ENCODE measurements at regions not wholly inside any gene's neighbourhood (a gene's known extent, or its start where the extent isn't known, plus 50 kb on each side); places are given as distances from the start of the nearest gene placed in this dataset.

DNA sequence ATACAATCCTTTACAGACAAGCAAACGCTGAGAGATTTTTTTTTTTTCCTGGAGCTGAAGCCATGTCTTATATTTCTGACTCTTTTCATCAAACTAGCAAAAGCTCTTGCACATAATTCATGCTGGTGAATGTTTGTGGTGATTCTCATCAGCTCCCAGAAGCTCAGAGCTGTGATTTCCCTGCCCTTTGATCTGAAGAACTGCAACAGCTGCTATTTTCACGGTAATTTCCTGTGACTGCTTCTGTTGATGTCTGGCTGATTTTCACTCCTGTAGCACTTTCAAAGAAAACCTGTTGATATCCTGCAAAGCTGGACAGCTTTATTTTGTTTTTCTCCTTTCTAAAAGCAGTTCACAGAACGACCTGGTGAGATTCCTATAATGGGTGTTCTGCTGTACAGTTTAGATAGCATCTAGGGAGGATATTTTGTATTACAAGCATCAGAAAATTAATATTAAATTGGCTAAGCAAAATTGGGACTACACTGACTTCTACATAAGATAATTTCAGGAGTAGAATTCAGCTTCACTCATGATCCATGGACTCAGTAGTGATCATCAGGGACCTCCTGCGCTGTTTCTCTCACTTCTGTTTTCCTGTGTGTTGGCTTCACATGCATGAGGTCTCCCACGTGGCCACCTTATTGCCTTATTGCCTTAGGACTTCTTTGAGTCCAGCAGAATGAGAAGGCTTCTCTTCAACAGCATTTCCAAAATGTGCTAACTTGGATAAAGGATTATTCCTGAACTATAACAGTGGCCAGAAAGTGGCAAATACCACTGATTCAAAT lies 1111.6 kb upstream of the SORCS1 start:
- DNase-seq = no peak

- no peak for DNase-seq
These were observed 1095.9 kb upstream of the SORCS1 start for GRCh38 chr10:108260383-108260906.

DNA sequence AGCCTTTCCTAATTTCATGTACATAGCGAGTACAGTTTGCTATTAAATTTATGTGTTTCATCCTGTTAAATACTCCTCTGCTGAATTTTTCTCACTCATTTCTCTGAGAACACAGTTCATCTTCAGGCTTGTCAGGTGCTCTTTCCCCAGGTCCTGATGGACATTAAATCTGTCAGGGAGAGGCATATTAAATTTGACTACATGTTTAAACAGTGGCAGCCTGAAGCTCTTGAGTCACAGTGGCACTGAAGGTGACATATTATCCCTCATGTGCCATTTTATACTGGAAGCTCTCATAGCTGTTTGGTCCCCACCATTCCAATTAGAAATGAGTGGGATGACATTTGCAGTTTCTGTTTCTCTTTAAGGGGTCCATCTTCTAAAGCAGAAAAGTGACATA lies 1089.6 kb upstream of the SORCS1 start:
- DNase-seq = no peak

GRCh38 chr10:108252771-108253170 lies 1088.3 kb upstream of the SORCS1 start:
- DNase-seq = no peak

- no peak for DNase-seq
These were observed 1086.6 kb upstream of the SORCS1 start for GRCh38 chr10:108250936-108251620.

DNA sequence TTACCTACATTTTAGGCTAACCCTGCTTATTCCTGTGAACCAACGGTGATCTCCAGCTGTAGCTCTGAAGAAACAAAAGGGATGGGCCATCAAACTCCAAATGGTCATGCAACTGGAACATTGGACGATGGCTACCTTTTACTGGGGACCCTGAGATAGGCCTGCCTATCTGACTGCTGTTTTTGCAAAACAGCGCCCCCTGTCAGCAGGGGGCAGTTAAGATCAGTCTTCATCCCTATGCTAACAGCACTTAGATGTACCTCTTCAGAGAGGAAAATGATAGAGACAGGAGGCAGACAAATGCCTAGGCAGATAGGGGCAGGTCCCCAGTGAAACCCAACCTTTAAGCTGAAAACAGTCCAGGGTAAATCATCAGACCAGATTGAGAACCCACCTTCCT lies 1085.4 kb upstream of the SORCS1 start:
- DNase-seq = no peak

GRCh38 chr10:108244443-108245228 lies 1080.1 kb upstream of the SORCS1 start:
- no peak for DNase-seq

DNA sequence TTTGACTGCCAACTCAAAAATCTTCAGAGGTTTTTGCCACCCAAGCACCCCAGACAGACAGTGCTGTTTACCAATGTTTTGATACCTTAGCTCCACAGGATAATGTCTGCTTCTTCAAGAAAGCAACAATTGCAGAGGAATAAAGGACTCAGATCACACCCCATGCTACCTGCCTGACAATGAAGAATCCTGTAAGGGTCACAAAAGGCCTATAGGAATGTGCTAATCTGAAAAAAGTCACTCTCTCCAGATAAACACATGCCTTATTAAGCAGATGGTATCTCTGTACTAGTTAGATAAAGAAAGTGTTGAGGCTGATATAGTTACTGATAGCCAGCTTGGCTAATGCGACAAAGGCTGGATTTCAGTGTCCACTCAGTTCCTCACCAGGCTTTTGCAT lies 1076.7 kb upstream of the SORCS1 start:
- no peak for DNase-seq

DNA sequence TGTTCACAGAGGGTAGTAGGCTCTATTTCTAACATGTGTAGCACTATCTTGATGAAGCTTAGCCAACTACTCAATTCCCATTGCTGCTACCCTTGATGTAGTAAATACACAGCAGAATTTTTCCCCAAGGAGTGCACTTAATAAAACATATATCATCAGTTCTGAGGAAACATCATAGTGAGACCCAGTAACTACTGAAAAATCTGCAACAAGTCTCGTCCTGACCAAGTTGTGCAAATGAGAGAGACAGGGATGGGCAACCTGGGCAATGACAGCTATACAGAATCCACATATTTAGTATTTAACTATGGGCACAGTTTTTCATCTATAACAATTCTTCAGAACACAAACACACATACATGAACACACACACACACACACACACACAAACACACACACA lies 1073.8 kb upstream of the SORCS1 start:
- no peak for DNase-seq

DNA sequence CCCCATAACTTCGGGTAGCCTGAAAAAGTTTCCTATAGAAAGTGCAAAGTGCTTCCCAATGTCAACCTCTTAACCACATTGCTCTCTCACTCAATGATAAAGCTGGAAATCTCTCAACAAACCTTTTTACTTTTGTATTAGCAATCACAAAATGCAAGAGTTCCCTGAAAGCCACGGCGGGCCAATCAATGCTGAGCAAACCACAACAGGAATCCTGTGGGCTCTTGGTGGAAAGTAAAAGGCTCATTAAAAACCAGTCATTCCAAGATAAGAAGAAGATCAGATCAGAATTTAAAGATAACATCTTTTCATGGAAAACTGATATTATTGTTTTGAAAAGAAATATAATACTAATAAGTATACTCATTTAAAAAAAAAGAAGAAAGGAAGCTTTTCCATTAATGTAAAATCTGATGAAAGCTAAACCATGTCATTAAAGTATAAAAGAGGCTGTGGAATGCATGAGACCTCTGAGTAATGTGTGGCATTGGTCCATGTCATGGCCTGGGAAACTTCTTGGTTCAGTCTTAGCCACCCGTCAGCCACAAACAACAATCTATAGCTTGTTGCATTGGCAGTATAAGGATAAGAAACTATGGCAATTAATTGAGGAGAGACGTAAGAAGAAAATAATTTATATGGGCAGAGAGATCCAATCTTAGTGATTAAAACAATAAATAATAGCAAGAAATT lies 1066.1 kb upstream of the SORCS1 start:
- DNase-seq = no peak

DNA sequence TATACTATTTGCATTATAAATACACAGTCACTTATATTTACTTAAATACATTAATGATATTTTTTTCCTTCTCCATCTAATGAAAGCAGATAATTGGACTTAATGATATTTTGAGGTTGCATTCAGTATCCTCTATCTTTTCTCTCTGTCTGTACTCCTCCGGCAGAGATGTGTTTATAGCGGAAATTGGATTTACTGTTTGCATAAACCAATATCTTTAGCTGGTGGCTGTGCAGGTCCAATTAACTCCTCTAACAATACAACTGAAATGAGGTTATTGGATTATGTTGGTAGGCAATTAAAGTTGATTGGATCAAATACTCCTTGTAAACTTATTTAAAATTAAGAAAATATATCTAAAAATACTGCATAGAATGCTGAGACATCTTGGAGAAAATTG lies 1044.2 kb upstream of the SORCS1 start:
- no peak for DNase-seq

DNA sequence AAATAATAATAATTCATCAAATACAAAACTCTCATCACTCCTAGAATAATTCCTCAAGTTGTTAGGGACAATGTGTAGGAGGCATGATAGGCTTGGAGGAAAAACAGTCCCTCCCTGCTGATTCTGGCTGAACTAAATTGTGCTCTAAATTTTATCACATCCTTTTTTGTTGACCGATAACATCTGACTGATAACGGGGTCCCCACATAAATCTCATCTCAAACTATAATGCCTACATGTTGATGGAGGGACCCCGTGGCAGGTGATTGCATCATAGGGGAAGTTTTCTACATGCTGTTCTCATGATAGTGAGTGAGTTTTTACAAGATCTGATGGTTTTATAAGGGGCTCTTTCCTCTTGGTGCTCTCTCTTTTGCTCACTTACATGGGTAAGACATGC lies 1043.5 kb upstream of the SORCS1 start:
- DNase-seq = no peak

DNA sequence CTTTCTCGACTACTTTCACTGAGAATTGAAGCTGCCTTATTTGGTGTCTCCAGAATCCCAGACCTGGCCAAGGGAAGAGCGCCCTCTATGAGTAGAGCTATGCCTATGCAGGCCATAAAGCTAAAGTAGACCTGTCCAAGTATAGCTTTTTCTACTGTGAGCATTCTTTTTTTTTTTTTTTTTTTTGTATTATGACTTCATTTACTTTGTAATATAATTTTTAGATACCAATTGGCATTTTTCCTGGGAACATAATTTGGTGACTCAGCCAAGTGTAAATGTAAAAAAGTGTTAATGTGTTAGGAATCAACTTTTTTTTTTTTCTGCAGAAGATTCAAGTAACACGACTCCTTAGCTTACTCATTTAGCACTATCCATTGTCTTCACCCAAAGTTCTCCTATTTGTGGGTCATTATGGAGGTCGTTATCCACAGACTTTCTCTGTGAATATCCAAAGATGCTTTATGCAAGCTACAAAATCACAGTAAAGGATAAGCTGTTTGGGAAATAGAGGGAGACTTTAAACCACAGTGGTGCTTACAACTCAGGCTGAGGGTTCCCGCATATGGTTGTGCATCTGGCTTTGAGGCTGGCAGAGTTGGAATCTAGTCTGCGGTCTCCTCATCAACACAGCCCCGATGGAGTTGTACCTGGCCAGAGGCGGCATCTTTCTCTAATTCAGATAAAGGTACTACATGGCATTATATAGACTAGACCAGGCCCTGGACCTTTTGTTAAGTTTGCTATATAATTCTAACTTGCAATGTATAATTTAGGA lies 1040.2 kb upstream of the SORCS1 start:
- DNase-seq = no peak

GRCh38 chr10:108203905-108204527 lies 1039.5 kb upstream of the SORCS1 start:
- no peak for DNase-seq

DNA sequence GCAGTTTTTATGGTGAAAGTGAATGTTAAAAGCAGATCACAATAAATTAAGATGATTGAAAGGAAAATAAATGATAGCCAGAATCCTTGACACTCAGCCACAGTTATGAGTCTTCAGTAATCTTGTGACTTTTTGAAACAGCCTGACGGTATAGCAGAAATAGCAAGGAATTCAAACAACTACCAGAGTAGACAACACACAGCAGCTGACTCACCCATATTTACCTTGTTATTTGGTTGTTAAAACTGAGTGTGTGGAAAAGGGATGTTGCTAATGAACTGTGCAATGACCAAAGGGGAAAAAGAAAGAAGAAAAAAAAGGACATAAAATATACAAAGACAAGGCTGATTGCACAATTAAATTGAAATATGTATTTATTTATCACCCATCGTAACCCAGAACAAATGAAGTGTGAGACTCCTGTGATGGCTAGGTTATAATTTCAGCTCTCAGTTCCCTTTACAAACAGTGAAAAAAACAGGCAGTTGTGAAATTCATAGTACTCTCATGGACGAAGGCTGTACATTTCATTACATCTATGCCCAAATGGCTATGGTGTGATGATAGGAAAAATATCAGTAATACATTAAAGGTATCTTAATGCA lies 1023.0 kb upstream of the SORCS1 start:
- no peak for DNase-seq

GRCh38 chr10:108184114-108184513 lies 1019.6 kb upstream of the SORCS1 start:
- DNase-seq = no peak

DNA sequence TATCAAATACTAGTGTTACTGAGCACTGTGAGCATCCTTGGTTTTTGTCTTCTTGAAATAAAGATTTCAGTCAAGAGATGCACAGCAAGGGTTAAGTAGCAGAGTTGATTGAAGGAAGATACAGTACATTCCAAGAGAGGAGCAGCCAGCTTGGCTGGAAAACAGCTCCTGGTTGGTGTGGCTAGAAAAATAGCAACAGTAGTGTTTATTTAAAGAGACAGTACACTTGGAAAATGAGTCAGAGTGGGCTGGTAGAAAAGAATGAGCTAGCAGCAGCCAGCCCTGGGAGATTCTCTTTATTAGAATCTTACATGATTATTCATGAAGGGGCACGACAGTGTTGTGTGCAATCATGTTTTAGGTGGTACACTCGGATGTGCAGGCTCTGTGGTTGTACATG lies 1016.4 kb upstream of the SORCS1 start:
- DNase-seq = no peak

GRCh38 chr10:108169846-108170245 lies 1005.3 kb upstream of the SORCS1 start:
- DNase-seq = no peak

DNA sequence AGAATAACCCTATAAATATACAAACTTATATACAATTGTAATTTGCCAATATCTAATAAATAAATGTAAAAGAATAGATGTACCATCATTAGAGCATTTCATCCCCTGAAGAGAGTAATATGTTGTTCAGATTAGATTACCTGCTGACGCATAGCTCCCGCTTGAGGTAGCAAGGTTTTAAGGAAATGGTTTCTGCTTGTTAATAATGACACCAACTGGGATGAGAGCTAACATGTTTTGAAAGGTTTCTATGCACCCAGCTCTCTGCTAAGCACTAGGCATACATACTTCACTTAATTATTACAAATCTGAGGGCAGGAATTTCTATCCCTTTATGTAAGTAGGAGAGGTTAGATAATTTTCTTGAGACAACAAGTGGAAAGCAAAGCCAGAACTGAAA lies 1003.3 kb upstream of the SORCS1 start:
- no peak for DNase-seq

- DNase-seq = no peak
These were observed 1001.9 kb upstream of the SORCS1 start for GRCh38 chr10:108166401-108166800.

DNA sequence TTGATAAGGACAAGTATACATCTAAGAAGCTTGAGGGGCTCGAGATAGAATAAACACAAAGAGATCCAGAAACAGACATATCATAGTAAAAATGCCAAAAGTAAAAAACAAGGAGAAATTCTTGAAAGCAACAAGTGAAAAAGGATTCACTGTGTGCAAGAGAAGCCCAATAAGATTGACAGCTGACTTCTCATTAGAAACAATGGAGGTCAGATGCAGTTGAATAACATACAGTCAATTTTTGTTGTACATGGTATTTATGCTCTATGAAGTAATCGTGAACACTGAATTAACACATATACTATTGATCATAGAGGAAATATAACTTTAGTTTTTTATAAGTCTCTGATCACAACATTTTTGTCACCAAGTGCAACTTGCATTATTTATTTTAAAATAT lies 982.8 kb upstream of the SORCS1 start:
- DNase-seq = no peak
